AML-193 (cell line): ENCODE measurements at regions not wholly inside any gene's neighbourhood (a gene's known extent, or its start where the extent isn't known, plus 50 kb on each side); places are given as distances from the start of the nearest gene placed in this dataset.

ENCODE experiments used
- DNase-seq, 2 experiments: peaks; one replicate each; lab custom pipeline; 2025; lab: John Stamatoyannopoulos, UW

DNA sequence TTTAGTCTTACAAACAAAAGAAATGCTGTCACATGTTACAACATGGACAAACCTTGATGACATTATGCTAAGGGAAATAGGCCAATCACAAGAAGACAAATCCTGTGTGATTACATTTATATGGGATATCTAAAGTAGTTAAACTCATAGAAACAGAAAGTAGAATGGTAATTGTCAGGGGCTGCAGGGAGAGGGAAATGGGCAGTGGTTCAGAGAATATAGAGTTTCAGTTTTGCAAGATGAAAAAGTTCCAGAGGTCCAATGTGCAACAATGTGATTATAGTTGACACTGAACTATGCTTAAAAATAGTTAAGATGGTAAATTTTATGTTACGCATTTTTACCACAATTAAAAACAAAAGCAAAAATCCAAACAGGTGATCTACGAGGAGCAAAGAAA is 265.5 kb downstream of the NDUFS4 start:
- DNase-seq: no peak

DNA sequence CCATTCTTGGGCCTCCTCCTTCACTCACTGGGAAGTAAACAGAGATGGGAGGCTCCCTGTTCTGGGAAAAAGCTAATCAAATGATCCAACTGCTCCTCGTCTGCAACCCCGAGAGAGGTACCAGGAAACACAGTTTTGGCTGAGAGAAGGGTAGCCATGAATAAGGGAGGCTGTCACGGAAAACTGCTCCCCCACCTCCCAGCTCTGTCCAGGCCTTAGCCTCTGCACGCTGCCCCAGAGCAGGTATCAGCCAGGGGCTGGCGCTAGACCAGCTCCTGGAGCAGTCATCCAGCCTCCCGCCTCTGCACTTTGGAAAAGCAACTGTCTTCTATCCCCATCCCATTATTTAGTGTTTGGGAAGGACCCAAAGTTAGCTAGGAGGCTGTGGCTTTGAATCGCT is 266.1 kb downstream of the NDUFS4 start:
- DNase-seq: no peak

DNA sequence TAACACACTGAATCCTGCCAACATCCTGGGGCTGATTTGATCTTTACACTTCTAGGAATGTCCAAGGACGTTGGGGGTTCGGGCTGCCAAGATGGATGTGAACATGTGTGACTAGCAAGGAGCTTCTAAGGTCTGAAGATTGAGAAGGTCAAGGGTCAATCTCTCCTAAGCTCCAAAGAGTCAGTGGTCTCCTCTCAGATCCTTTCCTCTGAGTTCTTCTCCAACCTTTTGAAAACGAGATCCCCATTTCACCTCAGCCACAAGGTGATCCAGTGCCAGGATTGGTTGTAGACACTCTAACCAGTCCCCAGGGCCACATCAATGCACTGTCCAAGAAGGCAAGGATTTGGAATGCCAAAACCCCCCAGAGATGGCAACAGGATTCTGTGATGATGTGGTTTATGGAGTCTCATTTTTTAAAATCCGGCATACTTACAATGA is 266.8 kb downstream of the NDUFS4 start:
- no peak for DNase-seq

DNA sequence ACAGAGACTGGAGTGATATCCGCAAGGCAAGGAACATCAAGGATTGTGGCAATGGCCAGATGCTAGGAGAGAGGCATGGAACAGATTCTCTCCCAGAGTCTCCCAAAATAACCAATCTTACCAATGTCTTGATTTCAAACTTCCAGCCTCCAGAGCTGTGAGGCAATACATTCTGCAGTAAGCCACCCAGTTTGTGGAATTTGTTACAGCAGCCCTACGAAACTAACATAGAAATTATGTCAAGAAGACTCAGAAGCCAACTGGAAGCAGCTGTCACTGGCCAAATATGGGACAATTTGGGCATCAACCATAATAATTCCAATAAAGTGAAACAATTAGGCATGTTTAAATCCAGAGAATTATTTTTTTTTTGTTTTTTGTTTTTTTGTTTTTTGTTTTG is 271.1 kb downstream of the NDUFS4 start:
- DNase-seq: no peak
